Right cardiac atrium (tissue), 5 donors: ENCODE measurements at regions not wholly inside any gene's neighbourhood (a gene's known extent, or its start where the extent isn't known, plus 50 kb on each side); places are given as distances from the start of the nearest gene placed in this dataset.

Experiments
- ATAC-seq, 2 donors: fragments of 200-7000 bp; cut with Tn5 transposase; one replicate each; pipeline versions ENCODE4 v1.8.0 to v1.9.1; 2020; ENCODE audit warnings: moderate library complexity in 2 of 2, mild to moderate bottlenecking in 1 of 2
- DNase-seq, 3 donors: peaks; one replicate each; pipeline ENCODE4 v3.0.0-alpha.2; 2020
- H3K27ac ChIP-seq: one replicate; pipeline ENCODE4 v1.5.1; 2013; ENCODE audit warnings: mild to moderate bottlenecking, low read length, control low read depth, moderate library complexity
- H3K27me3 ChIP-seq: one replicate; pipeline ENCODE4 v1.6.1; 2013; ENCODE audit not compliant: control insufficient read depth, insufficient read depth
- H3K4me1 ChIP-seq: one replicate; pipeline ENCODE4 v1.6.1; 2013; ENCODE audit warnings: low read length; ENCODE audit not compliant: control insufficient read depth, insufficient read depth
- H3K4me3 ChIP-seq: one replicate; pipeline ENCODE4 v1.5.1; 2013; ENCODE audit warnings: low read length, control low read depth
- H3K9me3 ChIP-seq: one replicate; pipeline ENCODE4 v1.6.1; 2013; ENCODE audit warnings: low read length; ENCODE audit not compliant: control insufficient read depth
- WGBS: extraction: QIAGEN DNeasy Blood & Tissue Kit; methylation state at CpG from one replicate; pipeline ENCODE4 v1.1.7; 2013; 5-methylcytosine and 5-hydroxymethylcytosine counted together
- intact Hi-C, 4 donors: fragments of 100-400 bp; cut with DNase I; formaldehyde crosslinking; loops; one replicate each; pipeline versions ENCODE4 v1.11.0 to v1.14.0; 2022 to 2023
- donor health status: healthy with polysubstance abuse.
- donor health status: DM: no; HTN: yes; CAD: no.
- donor health status: DM: no; HTN: no; CAD: no.
- donor health status: DM: no; HTN: yes; CAD: no; lungs with severe emphysema.
- donor health status: DM: yes; HTN: yes; CAD: no.

DNA sequence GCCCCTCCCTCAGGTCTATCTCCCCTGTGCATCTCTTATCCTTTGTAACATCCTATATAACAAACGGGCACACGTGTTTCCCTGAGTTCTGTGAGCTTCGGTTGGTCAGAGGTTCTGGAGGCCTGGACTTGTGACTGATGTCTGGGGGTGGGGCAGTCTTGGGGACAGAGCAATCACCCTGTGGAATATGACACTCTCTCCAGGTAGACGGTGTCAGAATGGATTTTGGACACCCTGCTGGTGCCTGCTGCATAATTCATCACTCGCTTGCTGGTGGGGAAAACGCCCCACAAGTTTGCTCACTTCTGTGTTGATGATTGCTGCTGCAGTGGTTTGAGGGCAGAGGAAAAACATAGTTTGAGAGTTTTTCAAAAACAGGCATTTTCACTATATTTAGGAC lies 223.2 kb downstream of the UQCRFS1 start:
- WGBS: 55% methylated on average over 6 of the region's 6 CpGs
- intact Hi-C loops: no loop called here
- Histone ChIP-seq H3K27ac (no peak overlapping the region), H3K27me3 (no peaks in the 10 kb centered on the region), H3K4me3 (no peak overlapping the region), H3K4me1 (no peaks in the 10 kb centered on the region), H3K9me3 (no peaks in the 10 kb centered on the region)
- DNase-seq: no peak
- ATAC-seq: no peak

DNA sequence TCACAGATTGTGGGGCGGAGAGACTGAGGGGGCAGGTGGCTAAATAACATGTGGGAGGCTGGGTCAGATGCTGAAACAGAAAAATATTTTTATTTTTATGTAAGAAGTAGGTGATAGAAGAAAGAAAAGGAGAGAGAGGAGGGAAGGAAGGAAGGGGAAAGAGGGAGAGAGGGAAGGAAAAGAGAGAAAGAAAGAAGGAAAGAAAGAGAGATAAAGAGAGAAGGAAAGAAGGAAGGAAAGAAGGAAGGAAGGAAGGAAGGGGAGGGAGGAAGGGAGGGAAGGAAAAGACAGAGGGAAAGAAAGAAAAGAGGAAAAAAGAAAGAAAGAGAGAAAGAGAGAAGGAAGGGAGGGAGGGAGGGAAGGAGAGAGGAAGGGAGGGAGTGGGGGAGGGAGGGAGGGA lies 224.9 kb downstream of the UQCRFS1 start:
- Histone ChIP-seq H3K27ac (no peak overlapping the region), H3K9me3 (no peaks in the 10 kb centered on the region), H3K4me3 (no peak overlapping the region), H3K4me1 (no peaks in the 10 kb centered on the region), H3K27me3 (no peaks in the 10 kb centered on the region)
- intact Hi-C loops: no loop called here
- WGBS: 90% methylated on average over 1 of the region's 1 CpG
- ATAC-seq (no peak), DNase-seq (no peak)

DNA sequence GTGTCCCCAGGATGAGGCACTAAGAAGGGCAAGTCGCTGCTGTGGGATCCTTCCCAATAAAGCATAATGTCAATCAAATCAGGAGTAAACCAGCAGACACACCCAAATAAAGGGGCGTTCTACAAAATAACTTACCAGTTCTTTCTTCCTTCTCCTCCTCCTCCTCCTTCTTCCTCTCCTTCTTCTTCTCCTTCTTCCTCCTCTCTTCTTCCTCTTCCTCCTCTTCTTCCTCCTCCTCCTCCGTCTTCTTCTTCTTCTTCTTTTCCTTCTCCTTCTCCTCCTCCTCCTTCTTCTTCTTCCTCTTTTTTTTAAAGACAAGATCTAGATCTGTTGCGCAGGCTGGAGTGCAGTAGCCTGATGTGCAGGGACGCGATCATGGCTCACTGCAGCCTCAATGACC lies 225.8 kb downstream of the UQCRFS1 start:
- intact Hi-C loops: no loop called here
- ATAC-seq (no peak), DNase-seq (no peak)
- Histone ChIP-seq H3K9me3 (no peaks in the 10 kb centered on the region), H3K27me3 (no peaks in the 10 kb centered on the region), H3K4me3 (no peak overlapping the region), H3K4me1 (no peaks in the 10 kb centered on the region), H3K27ac (no peak overlapping the region)
- WGBS: 83% methylated on average over 6 of the region's 6 CpGs

DNA sequence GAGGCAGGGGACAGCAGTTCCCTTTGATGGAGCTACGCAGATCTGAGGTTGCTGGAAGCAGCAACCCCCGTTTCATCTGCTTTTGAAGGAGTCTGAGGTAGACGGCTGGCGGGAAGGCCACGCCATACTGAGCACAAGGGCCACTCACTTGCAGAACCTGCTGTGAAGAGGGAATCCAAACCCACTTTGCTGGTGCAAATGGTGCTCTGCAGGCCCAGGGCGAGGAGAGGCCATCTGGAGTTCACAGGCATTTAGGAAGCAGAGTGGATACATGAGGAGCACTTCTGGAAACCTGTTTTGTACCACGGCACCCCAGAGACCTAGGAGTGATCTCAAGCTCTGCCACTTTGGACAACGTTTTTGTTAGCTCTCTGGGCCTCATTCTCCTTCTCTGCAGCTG lies 227.8 kb downstream of the UQCRFS1 start:
- DNase-seq: no peak
- Histone ChIP-seq H3K27me3 (no peaks in the 10 kb centered on the region), H3K4me3 (no peak overlapping the region), H3K27ac (no peak overlapping the region), H3K4me1 (no peaks in the 10 kb centered on the region), H3K9me3 (no peaks in the 10 kb centered on the region)
- WGBS: 71% methylated on average over 8 of the region's 8 CpGs
- intact Hi-C loops: no loop called here
- ATAC-seq: no peak

DNA sequence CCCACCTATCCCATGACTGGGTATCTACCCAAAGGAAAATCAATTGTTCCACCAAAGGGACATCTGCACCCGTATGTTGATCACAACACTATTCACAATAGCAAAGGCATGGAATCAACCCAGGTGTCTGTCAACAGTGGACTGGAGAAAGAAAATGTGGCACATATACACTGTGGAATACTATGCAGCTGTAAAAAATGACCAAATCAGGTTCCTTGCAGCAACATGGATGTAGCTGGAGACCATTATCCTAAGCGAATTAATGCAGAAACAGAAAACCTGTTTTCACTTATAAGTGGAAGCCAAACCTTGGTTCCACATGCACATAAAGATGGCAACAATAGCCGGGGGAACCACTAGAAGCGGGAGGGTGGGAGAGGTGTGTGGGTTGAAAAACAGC lies 228.6 kb downstream of the UQCRFS1 start:
- Histone ChIP-seq H3K27me3 (no peaks in the 10 kb centered on the region), H3K27ac (no peak overlapping the region), H3K4me3 (no peak overlapping the region), H3K4me1 (no peaks in the 10 kb centered on the region), H3K9me3 (no peaks in the 10 kb centered on the region)
- DNase-seq: no peak
- WGBS: 90% methylated on average over 4 of the region's 4 CpGs
- intact Hi-C loops: no loop called here
- ATAC-seq: no peak

DNA sequence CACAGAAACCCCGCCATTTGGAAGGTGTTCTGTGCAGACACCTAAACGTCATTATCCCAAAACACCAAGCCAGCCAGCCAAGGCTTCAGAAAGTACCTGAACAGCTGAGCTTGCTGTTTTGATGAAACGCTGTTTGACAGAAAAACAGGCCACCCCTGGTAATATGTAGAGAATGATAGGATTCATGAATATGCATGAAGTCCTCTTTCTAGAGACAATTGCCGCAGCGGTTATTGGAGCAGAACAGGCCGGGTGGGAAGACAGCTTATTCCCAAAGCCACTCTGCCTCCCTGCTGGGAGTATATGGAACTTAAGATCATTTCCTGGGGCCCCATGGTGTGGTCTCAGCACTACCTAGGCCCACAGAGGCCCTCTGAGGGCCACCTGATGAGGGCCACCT lies 229.5 kb downstream of the UQCRFS1 start:
- H3K27ac ChIP-seq: no peak overlapping the region
- ATAC-seq (no peak), DNase-seq (no peak)
- no peak overlapping the region for H3K4me3 ChIP-seq
- intact Hi-C loops: no loop called here
- 89% methylated on average over 6 of the region's 6 CpGs for WGBS
- H3K4me1 ChIP-seq: no peaks in the 10 kb centered on the region
- no peaks in the 10 kb centered on the region for H3K27me3 ChIP-seq
- H3K9me3 ChIP-seq: no peaks in the 10 kb centered on the region

DNA sequence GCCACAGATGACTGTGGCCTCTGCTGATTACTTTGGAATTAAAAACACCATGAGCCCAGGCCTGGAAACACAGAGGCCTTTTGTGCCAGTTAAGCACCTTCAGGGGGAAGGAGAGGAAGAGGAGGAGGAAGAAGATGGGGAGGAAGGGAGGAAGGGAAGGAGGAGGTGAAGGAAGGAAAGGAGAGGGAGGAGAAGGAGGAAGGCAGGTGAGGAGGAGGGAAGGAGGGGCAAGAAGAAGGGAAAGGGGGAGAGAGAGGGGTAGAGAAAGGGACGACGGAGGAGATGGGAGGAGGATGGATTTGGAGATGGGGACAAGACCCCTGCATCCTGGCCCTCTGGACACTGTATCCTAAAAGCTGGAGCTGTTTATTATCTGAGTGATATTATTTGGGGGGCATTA lies 231.0 kb downstream of the UQCRFS1 start:
- 74% methylated on average over 2 of the region's 2 CpGs for WGBS
- no peak for ATAC-seq
- Histone ChIP-seq H3K27ac (no peak overlapping the region), H3K4me1 (no peaks in the 10 kb centered on the region), H3K9me3 (no peaks in the 10 kb centered on the region), H3K4me3 (no peak overlapping the region), H3K27me3 (no peaks in the 10 kb centered on the region)
- intact Hi-C loops: no loop called here
- DNase-seq: no peak

DNA sequence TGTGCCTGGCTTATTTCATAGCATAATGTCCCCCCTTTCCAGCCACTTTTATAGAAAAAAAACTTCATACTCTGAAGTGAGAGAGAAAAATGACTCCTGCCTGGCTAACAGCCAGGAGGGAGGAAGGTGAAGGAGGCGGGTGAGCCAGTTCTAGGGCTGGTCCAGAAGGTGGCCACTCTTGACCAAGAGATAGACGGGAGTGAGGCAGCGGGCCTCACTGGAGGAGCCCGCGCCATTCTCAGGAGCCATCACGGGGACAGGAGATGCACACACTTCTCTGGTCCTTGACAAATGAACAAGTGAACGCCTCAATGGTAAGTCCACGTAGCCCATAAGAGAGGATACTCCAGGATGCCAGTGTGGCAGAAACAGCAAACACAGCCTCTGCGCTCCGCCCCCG lies 231.4 kb downstream of the UQCRFS1 start:
- Histone ChIP-seq H3K9me3 (no peaks in the 10 kb centered on the region), H3K27ac (no peak overlapping the region), H3K4me3 (no peak overlapping the region), H3K27me3 (no peaks in the 10 kb centered on the region), H3K4me1 (no peaks in the 10 kb centered on the region)
- 81% methylated on average over 11 of the region's 11 CpGs for whole genome bisulfite sequencing
- DNase-seq (no peak), ATAC-seq (no peak)
- intact Hi-C loops: no loop called here

DNA sequence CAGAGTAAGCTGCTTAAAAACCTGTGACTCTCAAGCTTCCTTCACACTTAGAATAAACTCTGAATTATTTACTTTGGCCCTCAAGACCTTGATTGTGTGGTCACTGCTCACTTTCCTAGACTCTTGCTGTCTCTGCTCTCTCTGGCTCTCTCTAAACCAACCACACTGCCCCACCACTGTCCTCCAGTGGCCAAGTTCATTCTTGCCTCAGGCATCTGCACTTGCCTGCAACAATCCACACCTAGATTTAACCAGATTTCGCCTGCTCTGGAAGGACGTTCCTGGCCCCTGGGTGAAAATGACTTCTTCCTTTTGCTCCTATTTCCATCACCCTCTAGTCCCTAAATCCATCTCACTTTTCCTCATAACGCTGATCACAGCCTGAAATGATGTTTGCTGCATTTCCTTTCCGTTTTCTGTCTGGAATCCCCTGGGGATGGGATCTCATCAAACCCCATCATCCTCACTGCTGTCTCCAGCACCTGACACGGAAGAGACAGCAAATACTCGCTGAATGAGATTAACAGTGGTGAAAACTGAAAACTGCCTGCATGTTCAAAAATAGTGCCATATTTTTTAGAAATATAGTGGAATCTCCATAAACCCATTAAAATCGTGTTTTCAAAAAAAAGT lies 232.6 kb downstream of the UQCRFS1 start:
- WGBS: 39% methylated on average over 7 of the region's 7 CpGs
- ATAC-seq: peak; percentile 32 to 50
- H3K4me1 ChIP-seq: no peaks in the 10 kb centered on the region
- intact Hi-C loops: no loop called here
- H3K4me3 ChIP-seq: no peak overlapping the region
- DNase-seq: no peak
- no peak overlapping the region for H3K27ac ChIP-seq
- no peaks in the 10 kb centered on the region for H3K27me3 ChIP-seq
- no peaks in the 10 kb centered on the region for H3K9me3 ChIP-seq

DNA sequence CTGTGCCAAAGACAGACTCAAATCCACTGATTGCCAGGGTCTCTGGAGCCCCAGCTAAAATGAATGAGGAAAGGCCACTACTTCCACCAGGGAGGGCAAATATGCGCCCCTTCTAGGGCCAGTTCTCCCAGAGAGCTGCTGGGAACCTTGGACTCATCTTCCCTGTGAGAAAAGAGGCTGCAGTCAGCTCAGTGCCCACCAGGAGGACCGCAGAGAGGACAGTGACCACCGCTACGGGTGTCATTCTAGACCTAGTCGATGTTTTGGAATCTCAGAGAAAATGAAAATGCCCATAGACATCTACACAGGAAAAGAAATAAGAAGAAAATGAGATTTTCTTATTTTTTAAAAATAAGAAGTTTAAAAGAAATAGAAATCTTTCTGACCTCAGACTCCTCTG lies 235.1 kb downstream of the UQCRFS1 start:
- intact Hi-C loops: no loop called here
- 70% methylated on average over 5 of the region's 5 CpGs for WGBS
- H3K27me3 ChIP-seq: no peaks in the 10 kb centered on the region
- H3K4me1 ChIP-seq: no peaks in the 10 kb centered on the region
- DNase-seq (no peak), ATAC-seq (no peak)
- H3K27ac ChIP-seq: no peak overlapping the region
- H3K9me3 ChIP-seq: no peaks in the 10 kb centered on the region
- H3K4me3 ChIP-seq: no peak overlapping the region

DNA sequence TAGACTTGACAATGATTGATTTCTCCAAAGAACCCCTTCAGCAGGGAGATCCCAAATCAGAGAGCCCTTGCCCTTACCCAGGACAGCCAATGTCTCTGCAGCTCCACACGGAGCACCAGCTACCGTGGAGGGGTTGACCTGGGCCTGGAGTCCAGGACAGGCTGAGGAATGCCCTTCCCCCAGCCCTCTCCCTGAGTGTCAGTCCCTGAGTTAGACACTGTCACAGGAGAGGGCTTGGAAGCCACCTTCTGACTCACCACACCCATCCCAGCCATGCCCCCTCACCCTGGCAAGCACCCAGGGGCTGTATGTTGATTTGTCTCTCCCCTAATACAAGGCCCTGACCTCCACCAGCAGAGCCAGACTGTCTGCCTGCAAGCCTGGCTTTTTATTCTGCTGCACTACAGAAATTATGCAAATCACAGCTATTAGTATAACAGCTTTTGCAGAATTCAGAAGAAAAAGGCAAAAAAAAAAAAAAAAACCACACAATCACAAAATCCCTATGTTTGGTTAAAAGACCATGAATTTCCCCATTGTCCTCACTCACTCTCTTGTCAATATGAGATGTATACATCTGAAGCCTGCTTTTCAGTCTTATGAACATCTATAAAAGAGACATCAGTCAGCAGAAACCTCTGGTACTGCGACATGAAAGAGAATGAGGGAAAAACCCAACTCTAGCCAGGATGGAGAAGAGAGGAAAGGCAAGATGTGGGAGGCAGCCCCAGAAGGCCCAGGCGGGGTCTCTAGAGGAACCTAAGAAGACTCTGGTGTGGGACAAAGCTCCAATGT lies 240.7 kb downstream of the UQCRFS1 start:
- Histone ChIP-seq H3K27me3 (no peaks in the 10 kb centered on the region), H3K9me3 (no peaks in the 10 kb centered on the region), H3K4me3 (no peak overlapping the region), H3K27ac (no peak overlapping the region), H3K4me1 (no peaks in the 10 kb centered on the region)
- intact Hi-C loops: no loop called here
- 62% methylated on average over 4 of the region's 4 CpGs for WGBS
- ATAC-seq: no peak
- no peak for DNase-seq
